Amygdala (tissue), 56 donors: ENCODE measurements at regions not wholly inside any gene's neighbourhood (a gene's known extent, or its start where the extent isn't known, plus 50 kb on each side); places are given as distances from the start of the nearest gene placed in this dataset.
A peak's percentile ranks its signal among the peaks of the same experiment; 100 is the strongest.

Experiments used
- DNase-seq, 56 donors: peaks; one replicate each; lab custom pipeline; 2025; lab: John Stamatoyannopoulos, UW

DNA sequence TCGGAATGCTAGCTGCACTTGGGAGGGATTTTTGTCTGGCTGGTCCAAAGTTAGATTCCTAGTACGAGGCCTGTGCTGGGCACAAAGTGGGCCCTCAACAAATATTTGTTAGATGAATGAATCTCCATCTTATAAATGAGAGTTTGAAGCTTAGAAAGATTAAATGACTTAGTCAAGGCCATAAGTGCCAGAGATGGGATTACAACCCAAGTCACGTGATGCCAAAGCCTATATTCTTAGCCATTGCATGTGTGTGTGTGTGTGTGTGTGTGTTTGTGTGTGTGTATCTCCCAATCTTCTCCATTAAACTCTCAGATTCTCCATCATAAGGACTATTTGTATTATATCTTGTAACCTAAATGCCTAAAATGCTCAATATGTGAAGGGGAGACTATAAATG, 130.8 kb upstream of the MAP1B start:
- no peak for DNase-seq

GRCh38 chr5:71977311-71977710, 130.0 kb upstream of the MAP1B start:
- DNase-seq = no peak

DNA sequence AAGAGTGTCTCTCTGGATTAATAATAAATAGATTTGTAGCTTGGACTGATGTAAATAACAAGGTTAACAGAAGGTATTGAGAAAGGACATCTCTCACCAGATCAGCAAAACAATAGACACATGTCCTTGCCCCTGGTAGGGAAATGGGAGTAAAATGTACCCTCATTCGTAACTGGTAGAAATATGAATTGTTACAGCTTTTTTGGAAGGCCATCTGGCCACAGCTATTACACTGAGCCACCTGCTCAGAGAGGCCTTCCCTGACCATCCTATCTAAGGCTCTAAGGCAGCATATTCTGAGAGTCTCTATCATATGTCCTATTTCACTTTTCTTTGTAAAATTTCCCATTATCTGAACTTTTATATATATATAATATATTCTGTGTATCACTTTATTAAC, 129.1 kb upstream of the MAP1B start:
- no peak for DNase-seq

- DNase-seq = no peak
Observed at GRCh38 chr5:71982717-71983395, 124.4 kb upstream of the MAP1B start.

DNA sequence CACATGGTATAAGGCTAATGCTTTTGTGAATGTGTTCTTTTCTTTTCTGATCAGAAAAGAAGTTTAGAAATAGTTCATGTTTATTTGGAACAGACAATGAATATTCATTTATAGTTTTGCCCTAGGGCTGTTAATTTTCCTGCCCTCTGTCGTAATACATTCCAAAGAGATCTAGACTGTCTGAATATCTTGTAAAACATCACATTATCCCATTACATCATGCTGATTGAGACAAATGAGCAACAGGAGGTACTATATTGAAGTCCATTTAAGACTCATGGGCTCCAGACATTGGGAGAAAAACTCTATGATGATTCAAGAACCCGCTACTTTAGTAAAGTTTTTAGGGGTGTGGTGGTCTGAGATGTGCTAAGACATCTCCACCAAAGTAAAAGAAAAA, 121.2 kb upstream of the MAP1B start:
- DNase-seq = no peak

DNA sequence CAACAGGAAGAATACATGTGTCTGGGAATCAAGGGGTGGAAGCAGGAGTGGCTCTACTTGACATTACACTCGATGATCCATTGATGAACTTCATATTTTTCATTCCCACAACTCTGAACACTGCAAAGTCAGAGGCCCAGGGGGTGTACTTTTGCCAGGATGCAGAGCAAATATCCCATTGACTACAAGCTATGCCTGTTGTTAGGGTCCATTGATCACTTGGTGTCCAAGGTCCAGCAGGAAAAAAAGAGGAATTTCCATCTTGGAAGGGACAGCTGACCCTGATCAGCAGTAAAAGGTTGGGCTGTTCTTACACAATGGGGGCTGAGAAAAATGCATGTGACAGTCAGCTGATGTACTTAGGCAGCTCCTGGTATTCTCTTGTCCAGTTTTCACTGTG, 118.5 kb upstream of the MAP1B start:
- DNase-seq = no peak

- no peak for DNase-seq
Observed at GRCh38 chr5:71993600-71993999, 113.7 kb upstream of the MAP1B start.

- no peak for DNase-seq
Observed at GRCh38 chr5:71996789-71997188, 110.5 kb upstream of the MAP1B start.

DNA sequence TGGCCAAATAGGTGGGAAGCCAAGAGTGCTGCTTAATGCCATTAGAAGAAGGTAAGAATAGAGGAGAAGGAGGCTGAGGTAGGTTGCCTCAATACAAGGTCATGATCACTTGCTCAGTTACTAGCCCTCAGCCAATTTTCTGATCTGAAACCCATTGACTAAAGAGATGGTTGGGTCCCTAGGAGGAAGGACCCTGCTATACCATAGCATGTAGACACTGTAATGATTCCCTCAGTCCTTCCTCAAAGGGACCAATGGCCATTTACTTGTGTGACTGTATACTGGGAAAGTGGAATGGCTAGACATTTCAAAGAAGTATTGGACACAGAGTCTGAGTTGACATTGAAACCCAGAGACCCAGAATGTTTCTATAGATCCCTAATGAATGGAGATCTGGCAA, 108.5 kb upstream of the MAP1B start:
- no peak for DNase-seq

DNA sequence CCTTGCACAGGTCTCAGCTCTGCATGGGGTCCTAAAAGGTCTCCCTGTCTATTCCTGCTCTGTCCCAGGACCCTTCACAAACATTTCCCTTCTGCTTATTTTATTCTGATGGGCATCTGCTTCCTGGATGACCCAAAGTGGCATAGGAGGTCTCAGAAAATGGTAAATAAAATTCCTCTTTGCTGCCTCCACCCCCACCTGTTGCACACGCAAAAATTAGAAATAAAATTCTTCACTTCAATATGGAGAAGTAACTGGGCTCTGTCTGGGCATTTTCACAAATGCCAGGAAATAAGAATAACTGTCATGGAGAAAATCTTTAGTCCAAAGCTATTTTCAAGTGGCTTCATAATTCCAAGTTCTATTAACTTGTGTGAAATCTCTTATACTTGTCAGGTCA, 106.6 kb upstream of the MAP1B start:
- no peak for DNase-seq

DNA sequence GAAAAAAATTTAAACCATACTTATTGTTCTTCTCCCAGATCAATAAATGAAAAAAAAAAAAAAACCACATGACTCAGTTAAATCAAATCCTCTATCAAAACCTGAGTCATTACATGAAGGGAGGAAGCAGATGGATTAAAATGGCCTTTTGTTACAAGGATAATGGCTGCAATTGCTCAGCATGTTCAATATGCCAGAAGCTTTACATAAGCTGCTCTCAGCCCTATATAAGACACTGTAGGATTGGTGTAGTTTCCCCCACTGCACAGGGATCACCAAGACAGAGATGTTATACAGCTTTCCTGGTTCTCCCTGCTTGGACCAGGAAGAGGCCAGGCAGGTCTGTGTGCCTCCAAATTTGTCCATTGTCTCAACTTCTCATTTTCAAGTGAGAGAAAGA, 101.6 kb upstream of the MAP1B start:
- no peak for DNase-seq

- DNase-seq = no peak
Observed at GRCh38 chr5:72006361-72006760, 100.9 kb upstream of the MAP1B start.

GRCh38 chr5:72007336-72008111, 99.8 kb upstream of the MAP1B start:
- DNase-seq = no peak

DNA sequence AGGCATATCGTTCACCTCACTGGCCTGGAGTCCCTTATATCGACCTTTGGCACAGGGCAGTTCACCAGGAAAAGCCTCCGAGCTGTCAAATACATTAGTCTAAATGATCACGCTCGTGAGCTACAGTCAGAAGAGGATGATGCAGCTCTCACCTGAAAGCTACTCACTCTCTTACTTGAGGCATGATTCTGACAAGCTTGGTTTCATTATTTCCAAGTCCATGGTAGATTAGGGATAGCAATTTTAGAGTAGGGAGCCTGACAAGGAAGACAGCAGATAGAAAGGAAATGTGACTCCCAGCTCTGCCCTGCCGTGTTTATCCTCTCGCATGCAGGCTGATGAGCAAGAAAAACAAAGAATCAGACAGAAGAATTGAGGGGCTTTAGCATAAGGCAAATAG, 98.0 kb upstream of the MAP1B start:
- DNase-seq = no peak

DNA sequence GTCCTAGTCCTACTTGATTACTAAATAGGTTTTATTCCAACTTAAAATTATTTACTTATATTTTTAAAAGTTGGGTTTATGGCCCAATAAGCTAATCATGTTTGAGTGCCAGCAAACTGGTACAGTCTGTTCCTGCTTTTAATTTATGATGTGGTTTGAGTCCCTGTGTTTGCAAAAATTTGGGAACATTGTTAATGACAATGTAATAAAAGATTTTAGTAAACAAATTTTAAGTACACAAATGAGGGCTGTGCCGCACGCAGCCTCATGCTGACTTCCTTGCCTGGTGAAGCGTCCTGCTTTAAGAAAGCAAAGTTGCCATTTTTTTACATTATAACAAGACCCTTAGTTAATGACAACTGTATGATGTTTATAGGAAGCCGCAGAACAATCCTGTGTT, 96.8 kb upstream of the MAP1B start:
- no peak for DNase-seq

- DNase-seq = no peak
Observed at GRCh38 chr5:72012906-72013305, 94.4 kb upstream of the MAP1B start.

GRCh38 chr5:72013766-72014624, 93.3 kb upstream of the MAP1B start:
- peak in 38 of 56 donors; percentile 1 to 77 (median 30) for DNase-seq

- DNase-seq = peak in 52 of 56 donors; percentile 6 to 93 (median 64)
Observed at GRCh38 chr5:72015103-72015548, 92.1 kb upstream of the MAP1B start.

DNA sequence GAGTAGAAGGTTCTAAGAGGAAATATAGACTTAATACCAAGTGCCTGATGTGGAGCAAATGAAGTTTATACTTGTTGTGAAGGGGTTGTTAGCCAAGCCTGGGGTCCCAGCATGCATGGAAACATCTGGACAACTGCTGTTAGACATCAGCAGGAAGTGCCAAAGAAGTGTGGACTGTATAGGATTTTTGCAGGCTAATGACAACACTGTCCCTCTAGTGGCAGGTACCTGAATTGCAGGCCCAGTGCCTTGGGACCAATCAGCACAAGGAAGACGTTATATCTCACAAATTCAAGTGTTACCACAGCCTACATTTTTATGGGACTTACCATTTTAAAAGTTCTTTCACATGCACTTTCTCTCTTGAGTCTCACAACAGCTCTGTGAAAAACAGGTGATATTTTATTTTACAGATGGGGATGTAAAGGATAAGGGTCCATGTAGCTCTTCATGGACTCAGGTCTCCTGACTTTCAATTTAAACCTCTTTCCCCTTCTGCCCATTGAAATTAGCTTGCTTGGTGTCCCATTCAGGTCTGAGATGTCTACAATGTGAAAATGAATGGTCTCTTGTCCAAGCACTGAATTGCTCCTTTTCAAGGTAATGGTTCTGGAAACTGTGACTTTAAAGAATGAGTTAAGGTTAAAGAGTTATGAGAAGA, 89.0 kb upstream of the MAP1B start:
- DNase-seq = peak in 1 of 56 donors; percentile 2

DNA sequence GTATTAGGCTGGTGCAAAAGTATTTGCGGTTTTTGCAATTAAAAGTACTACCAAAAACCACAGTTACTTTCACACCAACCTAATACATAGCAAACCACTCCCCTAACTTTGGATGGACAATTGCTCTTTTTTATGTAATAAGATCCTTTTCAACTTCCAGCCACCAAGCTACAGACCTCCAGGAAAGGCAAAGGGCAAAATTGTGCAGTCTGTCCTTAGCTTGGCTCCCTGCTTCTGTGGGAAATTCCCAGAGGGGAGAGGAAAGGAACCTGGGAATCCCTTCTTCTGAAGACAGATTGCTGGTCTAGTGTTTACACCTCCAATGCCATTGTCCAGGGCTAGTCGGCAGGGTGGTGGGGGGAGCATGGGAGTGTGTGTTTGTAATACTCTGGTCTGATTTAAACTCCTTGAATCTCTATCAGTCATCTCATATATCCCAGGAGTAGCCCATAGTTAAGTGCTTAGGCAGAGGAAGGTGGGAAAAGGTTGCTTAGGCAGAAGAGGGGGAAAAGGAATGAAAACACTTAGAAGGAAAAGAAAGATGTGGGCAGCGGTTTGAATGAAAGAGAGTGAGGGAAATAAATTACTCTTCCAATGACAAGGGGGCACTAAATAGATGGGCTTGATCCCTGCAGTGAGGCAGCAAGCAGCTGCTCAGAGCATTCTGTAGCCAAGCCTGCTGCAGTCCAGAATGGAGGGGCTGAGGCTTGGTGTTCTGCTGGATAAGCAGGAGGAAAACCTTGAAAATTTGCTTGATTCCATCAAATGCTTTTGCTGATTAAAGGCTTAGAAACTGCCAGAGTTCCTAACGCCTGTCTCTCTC, 86.9 kb upstream of the MAP1B start:
- no peak for DNase-seq
